Effector memory CD8-positive, alpha-beta T cell (primary cell): ENCODE measurements at regions not wholly inside any gene's neighbourhood (a gene's known extent, or its start where the extent isn't known, plus 50 kb on each side); places are given as distances from the start of the nearest gene placed in this dataset.

Source experiments
- ATAC-seq: fragments of 150-1000 bp; cut with Tn5 transposase; replicated peaks from 2 replicates; pipeline ENCODE4 v1.10.0; 2021; ENCODE audit warnings: mild to moderate bottlenecking, moderate library complexity
- DNase-seq, 3 experiments: peaks; one replicate each; pipeline ENCODE4 v3.0.0; 2021
- H3K27ac Mint-ChIP-seq, 2 donors: one replicate each; pipeline ENCODE4 v1.8.0; 2022; ENCODE audit warnings: mild to moderate bottlenecking in 2 of 2, mixed read lengths in 2 of 2, moderate library complexity in 2 of 2
- H3K27me3 Mint-ChIP-seq, 2 donors: one replicate each; pipeline ENCODE4 v1.8.0; 2022; ENCODE audit warnings: mixed read lengths in 2 of 2
- H3K36me3 Mint-ChIP-seq: one replicate; pipeline ENCODE4 v1.8.0; 2022; ENCODE audit warnings: mild to moderate bottlenecking, moderate library complexity, mixed read lengths; ENCODE audit not compliant: insufficient read depth
- H3K4me1 Mint-ChIP-seq, 2 donors: one replicate each; pipeline ENCODE4 v1.8.0; 2022; ENCODE audit warnings: low read depth in 2 of 2, mixed read lengths in 2 of 2
- H3K4me3 Mint-ChIP-seq, 2 donors: one replicate each; pipeline ENCODE4 v1.8.0; 2022; ENCODE audit warnings: mild to moderate bottlenecking in 2 of 2, mixed read lengths in 2 of 2, moderate library complexity in 2 of 2
- H3K9me3 Mint-ChIP-seq, 2 donors: one replicate each; pipeline ENCODE4 v1.8.0; 2022; ENCODE audit warnings: mixed read lengths in 2 of 2

- Mint-ChIP-seq H3K4me3 (no peak overlapping the region), H3K27me3 (peaks cover 46 to 56% of the 10 kb centered on the region in 2 donors), H3K27ac (no peak overlapping the region), H3K4me1 (no peaks in the 10 kb centered on the region), H3K9me3 (no peaks in the 10 kb centered on the region), H3K36me3 (no peaks in the 10 kb centered on the region)
- DNase-seq: no peak
- ATAC-seq: no peak
Observed at GRCh38 chr10:78140066-78140630, 106.5 kb downstream of the RPS24 start.

GRCh38 chr10:78143576-78143975 lies 109.9 kb downstream of the RPS24 start:
- ATAC-seq (no peak), DNase-seq (no peak)
- Mint-ChIP-seq H3K4me1 (no peaks in the 10 kb centered on the region), H3K27me3 (peaks cover 41 to 72% of the 10 kb centered on the region in 2 donors), H3K36me3 (no peaks in the 10 kb centered on the region), H3K4me3 (no peak overlapping the region), H3K27ac (no peak overlapping the region), H3K9me3 (no peaks in the 10 kb centered on the region)

GRCh38 chr10:78146200-78146599 lies 112.5 kb downstream of the RPS24 start:
- DNase-seq (no peak), ATAC-seq (no peak)
- Mint-ChIP-seq H3K36me3 (no peaks in the 10 kb centered on the region), H3K9me3 (no peaks in the 10 kb centered on the region), H3K4me3 (no peak overlapping the region), H3K27ac (no peak overlapping the region), H3K4me1 (no peaks in the 10 kb centered on the region), H3K27me3 (peaks cover 28 to 54% of the 10 kb centered on the region in 2 donors)

GRCh38 chr10:78147202-78147601 lies 113.5 kb downstream of the RPS24 start:
- H3K27ac Mint-ChIP-seq: no peak overlapping the region
- H3K9me3 Mint-ChIP-seq: no peaks in the 10 kb centered on the region
- ATAC-seq (no peak), DNase-seq (no peak)
- no peak overlapping the region for H3K4me3 Mint-ChIP-seq
- peaks cover 22 to 53% of the 10 kb centered on the region in 2 donors for H3K27me3 Mint-ChIP-seq
- H3K36me3 Mint-ChIP-seq: no peaks in the 10 kb centered on the region
- H3K4me1 Mint-ChIP-seq: no peaks in the 10 kb centered on the region

- H3K4me3 Mint-ChIP-seq: no peak overlapping the region
- H3K27me3 Mint-ChIP-seq: peaks cover 12 to 44% of the 10 kb centered on the region in 2 donors
- H3K9me3 Mint-ChIP-seq: no peaks in the 10 kb centered on the region
- H3K36me3 Mint-ChIP-seq: no peaks in the 10 kb centered on the region
- no peak overlapping the region for H3K27ac Mint-ChIP-seq
- H3K4me1 Mint-ChIP-seq: no peaks in the 10 kb centered on the region
- DNase-seq: no peak
- ATAC-seq: no peak
Observed at GRCh38 chr10:78148216-78148960, 114.7 kb downstream of the RPS24 start.

- H3K4me1 Mint-ChIP-seq: no peaks in the 10 kb centered on the region
Observed at GRCh38 chr10:78148961-78149612, 115.4 kb downstream of the RPS24 start.

DNA sequence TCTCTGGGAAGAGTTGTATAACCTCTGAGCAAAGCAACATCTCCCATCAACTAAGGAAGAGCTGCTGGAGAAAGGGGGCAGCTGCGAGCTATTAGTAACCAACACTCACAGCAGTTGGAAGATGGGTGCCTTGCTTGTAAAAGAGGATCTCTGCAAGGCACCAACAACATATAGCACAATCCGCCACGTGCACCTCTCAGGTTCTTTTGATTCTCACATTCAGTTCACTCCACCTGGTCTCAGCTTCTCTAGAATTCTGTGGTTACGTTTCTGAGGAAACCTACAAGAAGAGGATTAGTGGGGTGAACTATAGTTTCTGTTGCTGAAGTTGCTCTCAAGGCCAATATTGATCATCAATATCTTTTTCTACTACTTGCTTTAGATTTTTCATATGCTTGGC lies 117.1 kb downstream of the RPS24 start:
- H3K27ac Mint-ChIP-seq: no peak overlapping the region
- H3K4me3 Mint-ChIP-seq: no peak overlapping the region
- no peaks in the 10 kb centered on the region for H3K4me1 Mint-ChIP-seq
- no peak for DNase-seq
- no peak for ATAC-seq
- H3K36me3 Mint-ChIP-seq: no peaks in the 10 kb centered on the region
- H3K9me3 Mint-ChIP-seq: no peaks in the 10 kb centered on the region
- H3K27me3 Mint-ChIP-seq: peaks cover 3 to 33% of the 10 kb centered on the region in 2 donors

More at GRCh38 chr10:78148961-78149612, 115.4 kb downstream of the RPS24 start:
- ATAC-seq (no peak), DNase-seq (no peak)
- H3K4me3 Mint-ChIP-seq: no peak overlapping the region
- no peaks in the 10 kb centered on the region for H3K36me3 Mint-ChIP-seq
- H3K27ac Mint-ChIP-seq: no peak overlapping the region
- no peaks in the 10 kb centered on the region for H3K9me3 Mint-ChIP-seq
- H3K27me3 Mint-ChIP-seq: peaks cover 8 to 42% of the 10 kb centered on the region in 2 donors

GRCh38 chr10:78155722-78156121 lies 122.1 kb downstream of the RPS24 start:
- H3K9me3 Mint-ChIP-seq: no peaks in the 10 kb centered on the region

DNA sequence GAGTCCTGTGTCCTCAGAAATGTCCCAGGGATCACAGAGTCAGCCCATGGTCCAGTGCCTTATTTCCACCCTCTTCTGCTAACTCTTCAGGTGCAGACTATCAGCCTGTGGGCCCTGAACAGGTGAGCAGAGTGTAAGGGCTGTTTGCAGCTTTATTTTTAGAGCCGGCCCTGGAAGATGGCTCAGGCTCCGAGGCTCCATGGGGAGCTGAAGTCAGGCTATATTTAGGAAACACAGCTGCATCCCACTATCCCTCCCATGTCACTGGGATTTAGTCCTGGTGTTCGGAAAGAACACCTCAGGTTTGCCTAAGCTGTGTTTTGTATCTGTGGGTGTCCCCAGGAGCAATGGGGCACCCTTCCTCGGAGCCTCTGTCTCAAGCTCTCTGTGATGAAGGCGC lies 126.9 kb downstream of the RPS24 start:
- Mint-ChIP-seq H3K27me3 (peaks cover 19 to 67% of the 10 kb centered on the region in 2 donors), H3K9me3 (peaks cover 0 to 9% of the 10 kb centered on the region in 2 donors), H3K4me3 (no peak overlapping the region), H3K27ac (no peak overlapping the region), H3K4me1 (no peaks in the 10 kb centered on the region), H3K36me3 (no peaks in the 10 kb centered on the region)
- DNase-seq (no peak), ATAC-seq (no peak)

More at GRCh38 chr10:78155722-78156121, 122.1 kb downstream of the RPS24 start:
- Mint-ChIP-seq H3K36me3 (no peaks in the 10 kb centered on the region), H3K27me3 (peaks cover 15 to 54% of the 10 kb centered on the region in 2 donors), H3K4me1 (no peaks in the 10 kb centered on the region), H3K4me3 (no peak overlapping the region), H3K27ac (no peak overlapping the region)
- no peak for ATAC-seq
- no peak for DNase-seq

- Mint-ChIP-seq H3K36me3 (no peaks in the 10 kb centered on the region), H3K4me3 (no peak overlapping the region), H3K4me1 (no peaks in the 10 kb centered on the region), H3K27ac (no peak overlapping the region), H3K27me3 (peaks cover 19 to 54% of the 10 kb centered on the region in 2 donors), H3K9me3 (peaks cover 0 to 9% of the 10 kb centered on the region in 2 donors)
- ATAC-seq: no peak
- DNase-seq: no peak
Observed at GRCh38 chr10:78162853-78163252, 129.2 kb downstream of the RPS24 start.

DNA sequence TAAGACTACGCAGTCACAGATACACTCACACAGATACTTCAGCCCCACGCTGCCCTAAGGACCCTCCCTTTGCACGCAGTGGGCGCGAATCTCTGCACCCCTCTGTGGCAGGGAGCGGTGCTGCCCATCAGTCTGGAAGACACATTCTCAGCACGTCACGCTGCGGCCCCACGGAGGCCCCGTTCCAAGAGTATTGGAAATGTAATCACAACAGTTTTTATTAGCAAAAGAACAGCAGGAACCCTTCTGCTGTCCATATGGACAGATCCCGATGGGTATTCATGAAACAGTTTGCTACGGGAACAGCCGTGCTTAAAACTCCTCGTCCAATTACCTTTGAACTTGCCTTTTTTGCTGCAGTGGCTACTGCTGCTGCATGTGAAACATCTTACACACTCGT lies 131.0 kb downstream of the RPS24 start:
- Mint-ChIP-seq H3K4me3 (no peak overlapping the region), H3K9me3 (peaks cover 0 to 9% of the 10 kb centered on the region in 2 donors), H3K27me3 (peaks cover 10 to 38% of the 10 kb centered on the region in 2 donors), H3K4me1 (no peaks in the 10 kb centered on the region), H3K36me3 (no peaks in the 10 kb centered on the region), H3K27ac (no peak overlapping the region)
- ATAC-seq (no peak), DNase-seq (no peak)

- Mint-ChIP-seq H3K4me3 (no peak overlapping the region), H3K27me3 (peaks cover 5 to 33% of the 10 kb centered on the region in 2 donors), H3K27ac (no peak overlapping the region), H3K9me3 (peaks cover 0 to 9% of the 10 kb centered on the region in 2 donors), H3K36me3 (no peaks in the 10 kb centered on the region), H3K4me1 (no peaks in the 10 kb centered on the region)
- ATAC-seq (no peak), DNase-seq (no peak)
Observed at GRCh38 chr10:78165172-78165571, 131.5 kb downstream of the RPS24 start.

DNA sequence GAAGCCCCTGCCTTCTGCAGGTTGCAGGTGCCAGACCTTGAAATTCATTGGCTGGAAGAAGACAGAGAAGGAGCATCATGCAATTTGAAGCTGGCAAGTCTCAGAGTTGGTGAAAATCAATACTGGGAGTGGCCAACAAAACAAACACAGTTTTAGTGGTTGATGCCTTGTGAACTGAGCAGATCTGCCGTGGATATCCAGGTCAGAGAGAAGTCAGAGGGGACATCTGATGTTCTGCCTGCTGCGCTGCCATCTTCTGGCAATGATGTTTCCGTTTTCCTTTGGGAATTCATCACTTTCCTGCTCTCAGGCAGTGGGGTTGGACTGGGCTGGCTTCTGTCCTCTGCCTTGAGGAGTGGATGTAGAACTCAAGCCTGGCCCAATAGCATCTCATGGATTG lies 132.0 kb downstream of the RPS24 start:
- Mint-ChIP-seq H3K27me3 (peaks cover 4 to 30% of the 10 kb centered on the region in 2 donors), H3K4me1 (no peaks in the 10 kb centered on the region), H3K27ac (no peak overlapping the region), H3K4me3 (no peak overlapping the region), H3K36me3 (no peaks in the 10 kb centered on the region), H3K9me3 (peaks cover 0 to 9% of the 10 kb centered on the region in 2 donors)
- no peak for ATAC-seq
- DNase-seq: no peak

DNA sequence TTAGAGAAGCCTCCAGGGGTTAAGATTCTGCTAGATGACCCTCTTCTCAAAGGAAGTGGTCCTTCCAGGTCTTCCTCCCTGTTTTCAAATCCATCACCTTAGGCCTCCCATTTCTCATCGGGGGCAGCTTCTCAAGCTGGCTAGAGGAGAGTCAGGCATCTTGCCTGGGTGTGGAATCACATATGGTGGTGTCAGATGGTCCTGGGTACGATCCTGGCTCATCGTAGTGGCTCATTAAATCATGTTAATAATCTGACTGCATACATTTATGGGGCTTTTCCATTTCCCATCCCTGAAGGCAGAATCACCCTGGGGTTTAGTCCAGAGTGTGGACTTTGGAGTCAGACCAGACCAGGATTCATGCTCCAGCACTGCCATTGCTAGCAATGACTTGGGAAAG lies 132.6 kb downstream of the RPS24 start:
- ATAC-seq: no peak
- Mint-ChIP-seq H3K36me3 (no peaks in the 10 kb centered on the region), H3K4me3 (no peak overlapping the region), H3K27me3 (peaks cover 4 to 29% of the 10 kb centered on the region in 2 donors), H3K4me1 (no peaks in the 10 kb centered on the region), H3K9me3 (peaks cover 0 to 9% of the 10 kb centered on the region in 2 donors), H3K27ac (no peak overlapping the region)
- no peak for DNase-seq
